HG02642 (cell line): ENCODE measurements at regions not wholly inside any gene's neighbourhood (a gene's known extent, or its start where the extent isn't known, plus 50 kb on each side); places are given as distances from the start of the nearest gene placed in this dataset.

Experiments used
- ATAC-seq: cut with Tn5 transposase; IDR thresholded peaks from one replicate; pipeline ENCODE4 v1.9.1; 2021; ENCODE audit warnings: mild to moderate bottlenecking; ENCODE audit not compliant: unreplicated experiment, poor library complexity

GRCh38 chr17:36858119-36859002 is 78.9 kb upstream of the LHX1 start:
- ATAC-seq, result no peak

GRCh38 chr17:36859003-36859300 is 78.3 kb upstream of the LHX1 start:
- ATAC-seq, result no peak

- no peak for ATAC-seq
Observed at GRCh38 chr17:36859706-36860105, 77.6 kb upstream of the LHX1 start.

- no peak for ATAC-seq
Observed at GRCh38 chr17:36861531-36861930, 75.7 kb upstream of the LHX1 start.

GRCh38 chr17:36862116-36862920 is 75.0 kb upstream of the LHX1 start:
- no peak for ATAC-seq

GRCh38 chr17:36863131-36863530 is 74.1 kb upstream of the LHX1 start:
- ATAC-seq, result no peak

GRCh38 chr17:36863676-36864612 is 73.3 kb upstream of the LHX1 start:
- no peak for ATAC-seq

GRCh38 chr17:36864827-36865430 is 72.3 kb upstream of the LHX1 start:
- no peak for ATAC-seq

GRCh38 chr17:36867716-36868341 is 69.4 kb upstream of the LHX1 start:
- ATAC-seq, result no peak

GRCh38 chr17:36868777-36869176 is 68.5 kb upstream of the LHX1 start:
- ATAC-seq, result no peak

GRCh38 chr17:36869441-36869840 is 67.8 kb upstream of the LHX1 start:
- no peak for ATAC-seq

- ATAC-seq, result no peak
Observed at GRCh38 chr17:36869856-36870719, 67.2 kb upstream of the LHX1 start.

- no peak for ATAC-seq
Observed at GRCh38 chr17:36870720-36870999, 66.6 kb upstream of the LHX1 start.

GRCh38 chr17:36875698-36876293 is 61.5 kb upstream of the LHX1 start:
- no peak for ATAC-seq

- no peak for ATAC-seq
Observed at GRCh38 chr17:36876966-36877365, 60.3 kb upstream of the LHX1 start.

- ATAC-seq, result no peak
Observed at GRCh38 chr17:36877771-36878170, 59.5 kb upstream of the LHX1 start.

- ATAC-seq, result no peak
Observed at GRCh38 chr17:36878216-36878615, 59.1 kb upstream of the LHX1 start.

- ATAC-seq, result no peak
Observed at GRCh38 chr17:36879027-36879426, 58.2 kb upstream of the LHX1 start.
